Smooth muscle cell (in vitro differentiated cells): ENCODE measurements at regions not wholly inside any gene's neighbourhood (a gene's known extent, or its start where the extent isn't known, plus 50 kb on each side); places are given as distances from the start of the nearest gene placed in this dataset.

ENCODE experiments used
- DNase-seq: peaks from one replicate; lab custom pipeline; 2025; ENCODE audit not compliant: unreplicated experiment; lab: John Stamatoyannopoulos, UW
- H2AFZ ChIP-seq: fragments of 200-600 bp; sonication (generic); 2 replicates; pipeline ENCODE4 v1.6.0; 2016; ENCODE audit warnings: antibody characterized with exemption, low read depth, mild to moderate bottlenecking
- H3F3A ChIP-seq: fragments of 200-600 bp; sonication (generic); 2 replicates; pipeline ENCODE4 v1.6.0; 2017; ENCODE audit warnings: antibody characterized with exemption, low read depth
- H3K27ac ChIP-seq: fragments of 200-600 bp; sonication (generic); 2 replicates; pipeline ENCODE4 v1.5.1; 2016; ENCODE audit warnings: low read depth, mild to moderate bottlenecking
- H3K27me3 ChIP-seq: fragments of 200-600 bp; sonication (generic); 2 replicates; pipeline ENCODE4 v1.6.1; 2016; ENCODE audit warnings: low read depth, mild to moderate bottlenecking
- H3K36me3 ChIP-seq: fragments of 200-600 bp; sonication (generic); 2 replicates; pipeline ENCODE4 v1.5.1; 2016; ENCODE audit warnings: low read depth
- H3K4me1 ChIP-seq: fragments of 200-600 bp; sonication (generic); 2 replicates; pipeline ENCODE4 v1.5.1; 2016; ENCODE audit warnings: low read depth
- H3K4me2 ChIP-seq: fragments of 200-600 bp; sonication (generic); 2 replicates; pipeline ENCODE4 v1.6.0; 2016; ENCODE audit warnings: mild to moderate bottlenecking
- H3K4me3 ChIP-seq: fragments of 200-600 bp; sonication (generic); 2 replicates; pipeline ENCODE4 v1.5.1; 2016; ENCODE audit warnings: mild to moderate bottlenecking
- H3K79me2 ChIP-seq: fragments of 200-600 bp; sonication (generic); 2 replicates; pipeline ENCODE4 v1.6.0; 2016; ENCODE audit warnings: low read depth, mild to moderate bottlenecking
- H3K9ac ChIP-seq: fragments of 200-600 bp; sonication (generic); 2 replicates; pipeline ENCODE4 v1.6.0; 2016; ENCODE audit warnings: low read depth
- H3K9me3 ChIP-seq: fragments of 200-600 bp; sonication (generic); replicated peaks from 2 replicates; pipeline ENCODE4 v1.5.1; 2016; ENCODE audit warnings: low read depth
- H4K20me1 ChIP-seq: fragments of 200-600 bp; sonication (generic); 2 replicates; pipeline ENCODE4 v1.6.0; 2016; ENCODE audit warnings: low read depth
- CTCF ChIP-seq: fragments of 200-600 bp; sonication (generic); IDR thresholded peaks from 2 replicates; pipeline ENCODE4 v1.5.1; 2017; ENCODE audit warnings: borderline replicate concordance, mild to moderate bottlenecking, antibody characterized with exemption; ENCODE audit not compliant: insufficient read depth, poor library complexity, severe bottlenecking
- WGBS: methylation state at CpG from one replicate; pipeline ENCODE4 v1.1.7; 2016; ENCODE audit warnings: low lambda C conversion rate; 5-methylcytosine and 5-hydroxymethylcytosine counted together

- H3F3A ChIP-seq: peaks cover 11% of the 10 kb centered on the region
- H3K27me3 ChIP-seq: no peaks in the 10 kb centered on the region
- TF ChIP-seq CTCF: no peak
- no peaks in the 10 kb centered on the region for H3K79me2 ChIP-seq
- H3K9me3 ChIP-seq: no peaks in the 10 kb centered on the region
- no peaks in the 10 kb centered on the region for H4K20me1 ChIP-seq
- H3K4me3 ChIP-seq: no peak overlapping the region
- DNase-seq: no peak
- peak overlapping the region; percentile 54 for H3K9ac ChIP-seq
- WGBS: 28% methylated on average over 1 of the region's 1 CpG
- peak overlapping the region; percentile 86 for H3K27ac ChIP-seq
- H3K4me1 ChIP-seq: peaks cover 22% of the 10 kb centered on the region
- H3K4me2 ChIP-seq: peak overlapping the region; percentile 57
- H2AFZ ChIP-seq: peak overlapping the region; percentile 42
- H3K36me3 ChIP-seq: no peaks in the 10 kb centered on the region
Measured at GRCh38 chr15:35307026-35307425, 221.9 kb upstream of the NANOGP8 start.

GRCh38 chr15:35306361-35306981 lies 221.4 kb upstream of the NANOGP8 start:
- no peak for TF ChIP-seq CTCF

GRCh38 chr15:35305946-35306345 lies 220.9 kb upstream of the NANOGP8 start:
- DNase-seq: no peak
- peak overlapping the region; percentile 86 for H3K27ac ChIP-seq
- H2AFZ ChIP-seq: no peak overlapping the region
- H3K27me3 ChIP-seq: no peaks in the 10 kb centered on the region
- no peaks in the 10 kb centered on the region for H3K9me3 ChIP-seq
- peak overlapping the region; percentile 57 for H3K4me2 ChIP-seq
- peaks cover 11% of the 10 kb centered on the region for H3F3A ChIP-seq
- no peak for TF ChIP-seq CTCF
- no peak overlapping the region for H3K4me3 ChIP-seq
- no peaks in the 10 kb centered on the region for H4K20me1 ChIP-seq
- peaks cover 21% of the 10 kb centered on the region for H3K4me1 ChIP-seq
- H3K9ac ChIP-seq: peak overlapping the region; percentile 54
- H3K36me3 ChIP-seq: no peaks in the 10 kb centered on the region
- no peaks in the 10 kb centered on the region for H3K79me2 ChIP-seq

More at GRCh38 chr15:35306361-35306981, 221.4 kb upstream of the NANOGP8 start:
- H3K4me3 ChIP-seq: no peak overlapping the region
- no peak for DNase-seq
- H3F3A ChIP-seq: peaks cover 11% of the 10 kb centered on the region
- peak overlapping the region; percentile 57 for H3K4me2 ChIP-seq
- H4K20me1 ChIP-seq: no peaks in the 10 kb centered on the region
- 7% methylated on average over 4 of the region's 4 CpGs for WGBS
- H3K4me1 ChIP-seq: peaks cover 21% of the 10 kb centered on the region
- H3K36me3 ChIP-seq: no peaks in the 10 kb centered on the region
- no peaks in the 10 kb centered on the region for H3K9me3 ChIP-seq
- H3K9ac ChIP-seq: peak overlapping the region; percentile 54
- H3K27me3 ChIP-seq: no peaks in the 10 kb centered on the region
- H3K27ac ChIP-seq: peak overlapping the region; percentile 86
- no peaks in the 10 kb centered on the region for H3K79me2 ChIP-seq
- H2AFZ ChIP-seq: peak overlapping the region; percentile 42

GRCh38 chr15:35305031-35305550 lies 220.0 kb upstream of the NANOGP8 start:
- H3K9me3 ChIP-seq: no peaks in the 10 kb centered on the region
- peak overlapping the region; percentile 36 for H3K9ac ChIP-seq
- no peak for TF ChIP-seq CTCF
- no peak overlapping the region for H2AFZ ChIP-seq
- H3K4me2 ChIP-seq: peak overlapping the region; percentile 57
- H3K4me3 ChIP-seq: no peak overlapping the region
- WGBS: 66% methylated on average over 2 of the region's 2 CpGs
- DNase-seq: no peak
- no peaks in the 10 kb centered on the region for H3K27me3 ChIP-seq
- no peaks in the 10 kb centered on the region for H4K20me1 ChIP-seq
- no peaks in the 10 kb centered on the region for H3K36me3 ChIP-seq
- peaks cover 21% of the 10 kb centered on the region for H3K4me1 ChIP-seq
- peak overlapping the region; percentile 86 for H3K27ac ChIP-seq
- peaks cover 11% of the 10 kb centered on the region for H3F3A ChIP-seq
- no peaks in the 10 kb centered on the region for H3K79me2 ChIP-seq
